ENCODE measurements at regions not wholly inside any gene's neighbourhood (a gene's known extent, or its start where the extent isn't known, plus 50 kb on each side); places are given as distances from the start of the nearest gene placed in this dataset.
"Not testable (repeated sequence)": the region's sequence is repeated elsewhere in the genome, so short reads cannot be mapped to it uniquely, and the experiment has no call there.

DNA sequence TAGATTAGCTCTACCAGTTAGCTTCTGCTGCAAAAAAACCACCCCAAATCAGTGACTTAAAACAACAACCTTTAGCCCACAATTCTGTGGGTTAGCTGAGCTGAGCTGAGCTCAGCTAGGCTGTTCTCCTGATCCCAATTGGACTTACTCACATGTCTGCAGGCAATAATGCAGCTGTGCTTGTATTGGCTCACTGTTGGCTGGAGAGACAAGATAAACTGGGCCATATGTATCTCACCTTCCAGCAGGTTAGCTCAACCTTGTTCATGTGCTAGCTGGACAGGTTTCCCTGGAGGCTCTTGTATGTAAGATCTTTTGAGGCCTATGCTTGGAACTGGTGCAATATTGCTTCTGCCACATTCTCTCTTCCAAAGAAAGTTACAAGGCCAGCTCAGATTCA is 261.5 kb upstream of the ADGRL3 start:
- no peak for DNase-seq

DNA sequence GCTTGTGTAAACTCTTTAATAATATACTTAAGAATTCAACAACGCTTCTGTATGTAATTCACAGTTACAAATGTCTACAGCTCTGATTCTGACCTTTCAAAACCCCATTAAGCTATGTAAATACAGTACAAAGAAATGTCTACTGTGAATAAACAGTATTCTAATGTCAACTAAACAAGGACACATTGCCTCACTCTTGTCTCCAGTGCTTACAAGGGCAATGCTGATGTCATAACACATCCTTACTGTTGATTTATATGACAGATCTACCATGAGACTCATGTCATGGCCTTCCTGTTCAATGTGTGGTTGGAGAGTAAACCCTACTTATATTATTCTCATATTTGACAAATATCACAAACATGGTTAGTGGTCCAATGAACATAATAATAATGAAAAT is 256.1 kb upstream of the ADGRL3 start:
- no peak for DNase-seq

DNA sequence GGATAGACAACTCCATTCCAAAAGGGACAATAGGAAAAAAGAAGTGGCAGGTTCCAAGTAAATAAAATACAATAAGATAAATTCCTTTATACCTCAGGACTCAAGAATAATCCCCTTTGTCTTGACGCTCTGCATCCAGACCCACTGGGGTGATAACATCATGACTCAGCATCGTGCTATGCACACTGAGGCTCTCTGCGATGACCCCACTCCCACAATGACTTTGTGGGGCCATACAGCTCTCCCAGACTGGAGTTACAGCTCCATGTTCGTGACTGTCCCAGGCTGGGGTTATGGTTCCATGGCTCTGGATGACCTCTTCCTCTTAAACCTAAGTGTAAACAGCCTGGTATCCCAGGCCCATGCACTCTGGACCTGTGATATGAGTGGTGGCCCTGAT is 254.5 kb upstream of the ADGRL3 start:
- no peak for DNase-seq

DNA sequence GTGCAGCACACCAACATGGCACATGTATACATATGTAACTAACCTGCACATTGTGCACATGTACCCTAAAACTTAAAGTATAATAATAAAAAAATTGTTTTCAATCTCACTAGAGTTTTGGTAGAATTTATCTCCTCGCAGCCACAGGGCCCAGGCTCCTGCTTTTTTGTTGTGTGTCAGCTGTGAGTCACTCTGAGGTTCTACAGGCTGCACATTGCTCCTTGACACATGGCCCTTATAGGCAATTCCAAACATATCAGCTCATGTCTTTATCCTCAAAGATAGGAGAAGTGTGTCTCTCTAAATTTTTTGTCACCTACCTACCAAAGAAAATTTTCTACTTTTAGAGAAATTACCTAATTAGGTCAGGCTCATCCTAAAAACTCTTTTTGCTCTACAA is 252.1 kb upstream of the ADGRL3 start:
- no peak for DNase-seq

DNA sequence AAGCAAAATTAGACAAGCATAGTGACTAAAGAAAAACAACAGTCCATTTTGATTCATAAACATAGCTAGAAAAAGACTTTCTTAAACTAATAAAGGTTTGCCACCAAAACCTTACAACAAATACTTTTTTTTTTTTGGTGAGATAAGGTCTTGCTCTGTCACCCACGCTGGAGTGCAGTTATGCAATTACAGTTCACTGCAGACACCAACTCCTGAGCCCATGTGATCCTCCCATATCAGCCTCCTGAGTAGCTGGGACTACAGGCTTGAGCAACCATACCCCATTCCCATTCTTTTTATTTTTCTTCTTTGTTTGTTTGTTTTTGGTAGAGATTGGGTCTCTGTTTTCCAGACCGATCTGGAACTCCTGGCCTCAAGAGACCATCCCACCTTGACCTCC is 247.2 kb upstream of the ADGRL3 start:
- DNase-seq: no peak

DNA sequence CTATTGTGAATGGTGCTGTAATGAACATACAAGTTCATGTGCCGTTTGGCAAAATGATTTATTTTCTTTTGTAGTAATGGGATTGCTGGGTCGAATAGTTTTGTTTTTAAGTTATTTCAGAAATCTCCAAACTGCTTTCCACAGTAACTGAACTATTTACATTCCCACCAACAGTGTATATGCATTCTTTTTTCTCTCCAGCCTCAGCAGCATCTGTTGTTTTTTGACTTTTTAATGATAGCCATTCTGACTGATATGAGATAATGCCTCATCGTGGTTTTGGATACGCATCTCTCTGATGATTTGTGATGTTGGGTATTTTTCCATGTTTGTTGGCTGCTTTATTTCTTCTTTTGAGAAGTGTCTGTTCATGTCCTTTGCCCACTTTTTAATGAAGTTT is 246.3 kb upstream of the ADGRL3 start:
- no peak for DNase-seq

DNA sequence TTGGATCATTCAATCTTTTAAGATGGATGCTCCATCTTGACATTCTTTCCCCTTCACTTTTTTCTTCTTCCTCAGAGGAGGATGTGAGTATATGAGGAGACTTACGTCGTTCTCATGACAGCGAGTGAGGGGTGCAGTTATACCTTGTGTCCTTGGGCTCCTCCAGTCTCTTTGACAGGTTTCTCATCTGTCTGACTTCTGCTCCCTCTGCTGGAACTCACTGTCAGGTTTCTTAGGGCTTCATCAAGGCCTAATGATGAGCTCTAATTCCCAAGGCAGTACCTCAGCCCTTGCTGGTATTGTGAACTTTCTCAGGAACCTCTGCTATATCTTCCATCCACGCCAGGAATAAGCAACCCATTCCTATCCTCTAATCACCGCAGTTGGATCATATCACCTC is 237.8 kb upstream of the ADGRL3 start:
- DNase-seq: no peak

DNA sequence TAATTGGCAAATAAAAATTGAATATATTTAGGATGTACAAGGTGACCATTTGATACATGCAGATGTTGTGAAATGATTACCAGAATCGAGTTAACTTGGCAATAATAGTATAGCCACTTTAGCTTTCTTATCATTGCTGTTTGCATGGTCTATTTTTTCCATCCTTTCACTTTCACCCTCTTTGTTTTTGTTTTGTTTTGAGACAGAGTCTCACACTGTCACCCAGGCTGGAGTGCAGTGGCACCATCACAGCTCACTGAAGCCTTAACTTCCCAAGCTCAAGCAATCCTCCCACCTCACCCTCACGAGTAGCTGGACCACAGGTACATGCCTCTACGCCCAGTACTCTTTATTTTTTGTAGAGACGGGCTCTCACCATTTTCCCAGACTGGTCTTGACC is 218.6 kb upstream of the ADGRL3 start:
- DNase-seq: no peak

DNA sequence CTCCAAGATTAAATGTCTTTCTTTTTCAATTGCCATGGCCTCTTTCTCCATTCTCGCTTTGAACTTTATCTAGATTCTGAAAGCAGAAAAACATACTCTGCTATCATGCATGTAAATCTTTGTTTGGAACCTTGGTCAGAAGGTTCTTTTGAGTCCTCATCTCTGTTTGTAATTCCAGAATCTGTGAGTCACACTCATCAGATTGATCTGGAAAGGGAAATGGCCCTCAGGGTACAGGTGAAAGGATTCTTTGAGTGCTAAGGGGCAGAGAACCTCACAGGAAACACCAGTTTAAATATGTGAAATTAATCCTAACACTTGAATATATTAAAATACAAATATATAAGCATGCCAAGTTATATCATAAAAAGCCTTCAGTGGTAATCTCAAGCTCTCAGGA is 211.0 kb upstream of the ADGRL3 start:
- DNase-seq: no peak

DNA sequence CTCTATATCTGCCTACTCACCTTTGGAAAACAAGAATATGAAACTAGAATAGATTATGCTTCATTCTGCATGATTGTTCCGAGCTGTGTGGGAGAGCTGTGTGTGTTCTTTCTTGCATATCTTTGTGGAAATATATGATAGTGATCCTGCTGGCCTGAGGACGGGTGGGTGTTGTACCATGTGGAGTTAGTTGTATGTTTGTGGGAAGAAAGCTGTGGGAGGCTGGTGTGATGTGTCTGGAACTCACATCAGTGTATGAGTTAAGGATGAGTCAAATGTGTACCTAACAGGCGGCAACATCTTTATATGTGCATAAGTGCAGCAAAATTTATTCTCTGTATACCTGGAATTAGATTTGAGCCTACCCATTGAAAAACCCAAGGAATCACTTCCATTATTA is 208.1 kb upstream of the ADGRL3 start:
- no peak for DNase-seq

DNA sequence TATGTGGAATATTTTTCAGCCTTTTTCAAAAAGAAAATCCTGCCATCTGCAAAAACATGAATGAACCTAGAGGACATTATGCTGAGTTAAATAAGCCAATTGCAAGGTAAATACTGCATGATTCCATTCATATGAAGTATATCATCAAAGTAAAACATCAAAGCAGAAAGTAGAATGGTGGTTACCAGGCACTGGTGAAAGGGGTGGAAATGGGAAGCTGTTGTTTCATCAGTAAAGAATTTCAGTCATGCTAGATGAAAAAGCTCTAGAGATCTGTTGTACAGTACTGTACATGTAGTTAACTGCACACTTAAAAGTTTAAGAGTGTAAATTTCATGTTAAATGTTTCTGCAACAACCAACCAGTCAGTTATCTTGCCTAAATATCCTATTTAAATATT is 196.8 kb upstream of the ADGRL3 start:
- no peak for DNase-seq

DNA sequence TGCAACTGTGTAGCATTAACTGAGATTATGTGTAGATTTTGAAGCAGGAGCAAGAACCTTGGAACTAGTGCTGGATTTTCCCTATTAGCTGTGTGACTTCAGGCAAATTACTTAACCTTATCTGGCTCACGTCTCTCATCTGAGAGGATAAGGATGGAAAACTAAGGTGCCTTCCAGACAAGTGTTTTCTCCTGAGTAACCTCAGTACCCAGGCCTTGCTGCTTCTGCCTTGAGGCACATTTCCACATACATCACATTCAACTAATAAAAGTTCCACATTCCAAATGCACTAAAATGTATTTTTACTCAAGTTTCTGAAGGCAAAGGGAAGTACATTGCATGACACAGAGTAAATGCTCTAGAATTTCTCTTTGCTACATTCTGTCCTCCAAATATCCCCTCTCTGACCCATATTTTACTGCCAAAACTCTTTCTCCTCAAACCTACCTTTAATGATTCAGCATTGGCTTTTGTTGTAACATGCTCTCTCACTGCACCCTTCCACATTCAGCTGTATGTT is 195.4 kb upstream of the ADGRL3 start:
- DNase-seq: no peak

DNA sequence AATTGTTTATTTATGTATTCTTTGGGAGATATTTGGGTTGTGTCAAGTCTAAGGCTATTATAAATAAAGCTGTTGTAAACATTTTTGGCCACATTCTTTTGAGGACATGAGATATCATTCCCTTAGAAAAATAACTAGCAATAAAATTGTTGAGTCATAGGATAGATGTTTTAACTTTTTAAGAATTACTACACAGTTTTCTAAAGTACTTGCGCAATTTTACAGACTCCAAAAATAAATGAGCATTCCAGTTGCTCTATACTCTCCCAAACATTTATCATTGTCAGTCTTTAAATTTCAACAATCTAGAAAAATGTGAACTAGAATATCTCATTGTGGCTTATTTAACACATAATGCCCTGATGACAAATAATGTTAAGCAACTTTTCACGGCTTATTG is 189.1 kb upstream of the ADGRL3 start:
- no peak for DNase-seq

DNA sequence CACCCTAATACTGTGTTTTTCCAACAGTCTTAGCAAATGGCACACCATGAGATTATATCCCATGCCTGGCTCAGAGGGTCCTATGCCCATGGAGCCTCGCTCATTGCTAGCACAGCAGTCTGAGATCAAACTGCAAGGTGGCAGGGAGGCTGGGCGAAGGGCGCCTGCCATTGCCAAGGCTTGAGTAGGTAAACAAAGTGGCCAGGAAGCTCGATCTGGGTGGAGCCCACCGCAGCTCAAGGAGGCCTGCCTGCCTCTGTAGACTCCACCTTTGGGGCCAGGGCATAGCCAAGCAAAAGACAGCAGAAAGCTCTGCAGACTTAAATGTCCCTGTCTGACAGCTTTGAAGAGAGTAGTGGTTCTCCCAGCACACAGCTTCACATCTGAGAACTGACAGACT is 188.2 kb upstream of the ADGRL3 start:
- DNase-seq: not testable (repeated sequence)

DNA sequence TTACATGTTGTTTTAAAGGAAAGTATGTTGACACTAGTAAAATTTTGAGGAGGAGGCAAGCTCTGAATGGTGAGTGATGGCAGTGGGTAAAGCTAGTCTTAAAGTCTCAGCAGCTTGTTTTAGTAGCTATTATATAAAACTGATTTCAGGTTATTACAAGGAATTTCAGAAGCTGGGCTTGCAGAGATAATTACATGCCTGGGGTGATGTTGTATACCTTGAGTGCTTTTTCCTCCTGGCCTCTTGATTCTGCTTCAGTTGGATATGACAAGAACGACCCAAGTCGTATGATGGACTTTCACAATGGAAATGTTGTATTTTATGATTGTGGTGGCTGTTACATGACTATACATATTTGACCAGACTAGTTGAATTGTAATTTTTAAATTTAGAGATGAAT is 175.5 kb upstream of the ADGRL3 start:
- no peak for DNase-seq

DNA sequence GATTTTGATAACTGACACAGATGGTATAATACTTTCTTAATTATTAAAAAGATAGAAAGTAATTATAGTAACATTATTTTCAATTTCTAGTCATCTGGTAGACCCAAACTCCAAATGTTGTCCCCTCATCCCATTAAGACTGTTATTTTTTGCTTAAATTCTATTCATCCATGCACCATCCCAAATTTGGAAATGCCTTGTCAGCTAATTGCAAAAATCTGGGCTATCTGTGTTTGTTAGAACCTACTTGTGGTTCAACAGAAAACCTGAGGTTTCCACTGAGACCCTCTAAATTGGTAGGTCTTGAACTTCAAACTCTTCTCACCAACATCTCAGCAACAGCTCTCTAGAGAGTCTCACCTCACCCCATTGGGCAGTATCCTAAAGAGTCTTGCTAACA is 172.2 kb upstream of the ADGRL3 start:
- no peak for DNase-seq

DNA sequence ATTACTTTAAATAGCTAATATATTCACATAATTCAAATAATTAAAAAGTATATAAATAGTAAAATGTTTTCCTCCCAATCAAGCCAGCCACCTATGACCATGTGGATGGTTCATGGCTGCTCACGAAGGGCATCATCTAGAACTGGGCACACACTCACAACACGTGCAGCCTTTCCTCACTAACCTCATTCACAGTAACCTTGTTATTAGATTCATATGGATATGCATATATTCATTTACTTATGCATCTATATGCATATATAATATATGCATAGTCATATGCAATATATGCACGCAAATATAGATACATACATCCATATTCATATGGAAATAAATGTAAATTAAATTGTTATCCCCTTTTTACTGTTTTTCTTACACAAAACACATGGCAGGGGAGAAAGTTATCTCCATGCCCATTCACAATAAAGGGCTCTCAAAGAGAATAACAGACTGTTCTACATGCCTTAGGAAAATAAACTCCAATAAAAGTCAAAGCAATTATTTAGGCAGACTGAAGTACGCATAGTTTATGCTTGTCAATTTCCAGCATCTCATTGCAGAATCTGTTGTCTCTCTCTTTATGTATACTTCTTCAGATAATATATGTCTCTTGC is 163.9 kb upstream of the ADGRL3 start:
- no peak for DNase-seq

DNA sequence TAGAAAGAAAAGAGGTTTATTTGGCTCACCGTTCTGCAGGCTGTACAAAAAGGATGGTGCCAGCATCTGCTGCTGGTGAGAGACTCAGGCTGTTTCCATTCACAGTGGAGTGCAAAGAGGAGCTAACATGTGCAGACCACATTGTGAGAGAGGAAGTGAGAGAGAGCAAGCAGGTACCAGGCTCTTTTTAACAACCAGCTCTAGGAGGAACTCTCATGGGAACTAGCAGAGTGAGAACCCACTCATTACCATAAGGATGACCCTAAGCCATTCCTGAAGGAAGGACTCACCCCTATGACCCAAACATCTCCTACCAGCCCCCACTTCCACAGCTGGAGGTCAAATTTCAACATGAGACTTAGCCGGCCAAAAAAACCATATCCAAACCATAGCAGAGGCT is 158.6 kb upstream of the ADGRL3 start:
- DNase-seq: no peak

DNA sequence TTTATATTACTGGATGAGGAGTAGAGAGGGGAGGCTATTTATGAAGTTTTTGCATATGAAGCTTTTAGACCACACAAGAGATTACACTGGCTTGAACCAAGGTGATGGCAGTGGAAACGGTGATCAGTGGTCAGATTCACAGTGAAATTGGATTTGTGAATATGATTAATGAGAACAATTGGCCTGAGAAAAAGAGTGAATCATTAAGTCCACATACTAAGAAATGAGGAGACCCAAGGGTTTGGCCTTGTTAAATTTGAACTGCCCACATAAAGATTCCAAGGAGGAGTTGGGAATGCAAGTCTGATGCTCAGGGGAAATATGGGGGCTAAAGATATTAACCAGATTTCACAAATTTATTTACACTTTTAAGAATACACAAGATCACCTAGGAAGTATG is 155.3 kb upstream of the ADGRL3 start:
- DNase-seq: no peak

DNA sequence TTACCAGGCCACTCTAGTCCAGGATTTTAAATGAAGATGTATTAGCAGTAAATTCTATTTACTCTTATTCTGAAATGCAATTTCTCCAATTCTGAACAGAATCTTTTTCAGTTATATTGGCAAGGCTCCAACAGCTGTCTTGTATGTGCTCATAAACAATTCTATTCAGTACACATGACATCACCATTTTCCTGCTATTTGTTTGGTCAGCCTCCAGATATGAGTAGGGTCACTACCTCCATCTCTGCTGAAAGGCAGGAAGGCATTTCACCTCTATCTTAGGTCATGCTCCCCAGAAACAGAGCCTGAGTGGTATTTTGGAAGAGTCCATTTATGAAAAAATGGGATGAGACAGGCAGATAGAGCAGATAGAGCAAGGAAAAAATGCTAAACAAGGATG is 151.1 kb upstream of the ADGRL3 start:
- no peak for DNase-seq

DNA sequence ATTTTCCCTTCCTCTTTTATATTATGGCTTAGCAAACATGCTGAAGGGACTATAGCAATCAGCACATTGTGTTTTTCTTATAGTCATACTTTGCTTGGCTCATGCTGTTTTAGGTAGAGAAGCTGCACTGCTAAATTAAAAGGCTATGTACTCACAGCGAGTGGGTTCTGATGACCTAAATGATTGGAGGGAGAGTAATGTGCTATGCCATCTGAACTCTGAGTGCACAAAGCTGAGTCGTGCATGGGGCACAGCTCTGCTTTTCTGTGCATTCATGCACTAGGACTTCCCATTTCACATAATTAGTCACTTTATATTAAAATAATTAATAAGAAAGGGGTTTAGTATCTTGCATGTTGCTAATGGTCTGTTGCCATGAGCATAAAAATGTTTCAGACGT is 132.7 kb upstream of the ADGRL3 start:
- no peak for DNase-seq

DNA sequence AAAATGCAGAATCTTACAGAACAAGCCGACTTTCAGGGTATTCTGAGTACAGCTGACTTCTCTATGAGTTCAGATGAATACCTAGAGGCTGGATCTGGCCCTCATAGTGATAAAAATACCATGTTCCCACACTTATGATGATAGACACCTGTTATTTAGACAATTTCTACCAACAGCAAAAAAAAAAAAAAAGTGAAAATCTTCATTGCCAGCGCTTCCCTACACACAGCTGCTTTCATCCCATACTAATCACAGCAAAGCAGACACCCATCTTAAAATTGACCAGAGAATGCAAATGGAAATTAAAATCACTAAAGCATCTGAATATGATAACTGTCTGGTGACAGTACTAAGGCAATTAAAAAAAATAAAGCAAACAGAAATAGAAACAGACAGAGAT is 132.1 kb upstream of the ADGRL3 start:
- no peak for DNase-seq

DNA sequence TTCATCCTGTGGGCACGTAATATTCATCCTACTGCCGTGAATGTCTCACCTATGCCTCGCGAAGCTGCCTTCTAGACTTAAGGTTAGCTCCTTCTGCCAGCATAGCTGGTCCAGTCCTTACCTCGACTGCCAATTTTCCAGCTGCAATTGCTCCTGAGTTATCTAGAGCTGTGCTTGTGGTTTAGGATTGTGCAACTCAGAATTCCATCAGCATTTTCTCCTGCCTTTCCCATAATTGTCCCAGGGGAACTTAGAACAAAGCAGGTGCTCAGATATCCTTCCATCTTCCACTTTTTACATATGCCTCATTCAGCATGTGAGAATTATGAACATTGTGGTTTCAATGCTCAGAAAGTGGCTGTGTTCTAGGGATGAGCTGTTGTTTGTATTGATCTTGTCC is 131.4 kb upstream of the ADGRL3 start:
- no peak for DNase-seq

DNA sequence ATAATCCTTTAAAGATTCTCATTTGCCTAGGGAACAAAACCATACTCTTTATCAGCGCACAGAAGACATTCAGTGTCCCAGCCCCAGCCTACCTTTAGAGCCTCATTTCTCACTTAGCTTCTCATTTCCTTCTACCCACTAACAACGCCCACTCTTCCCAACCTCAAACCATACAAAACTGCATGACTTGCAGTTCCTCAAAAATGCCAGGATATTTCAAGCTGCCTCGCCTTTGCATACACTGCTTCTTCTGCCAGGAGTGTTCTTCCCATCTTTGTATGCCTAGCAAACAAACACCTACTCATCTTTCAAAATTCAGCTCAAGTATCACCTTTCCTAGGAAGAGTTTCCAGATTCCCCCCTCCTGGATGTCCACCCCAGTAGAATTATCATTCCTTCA is 129.9 kb upstream of the ADGRL3 start:
- DNase-seq: no peak

DNA sequence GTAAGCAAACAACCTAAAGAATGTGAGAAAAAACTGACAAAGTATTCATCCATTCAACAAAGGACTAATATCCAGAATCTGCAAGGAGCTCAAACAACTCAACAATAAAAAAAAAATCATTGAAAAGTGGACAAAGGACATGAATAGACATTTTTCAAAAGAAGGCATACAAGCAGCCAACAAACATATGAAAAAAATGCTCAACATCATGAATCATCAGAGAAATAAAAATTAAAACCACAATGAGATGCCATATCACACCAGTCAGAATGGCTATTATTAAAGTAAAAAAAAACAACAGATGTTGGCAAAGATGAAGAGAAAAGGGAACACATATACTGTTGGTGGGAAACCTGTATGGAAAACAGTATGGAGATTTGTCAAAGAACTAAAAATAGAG is 120.7 kb upstream of the ADGRL3 start:
- no peak for DNase-seq

DNA sequence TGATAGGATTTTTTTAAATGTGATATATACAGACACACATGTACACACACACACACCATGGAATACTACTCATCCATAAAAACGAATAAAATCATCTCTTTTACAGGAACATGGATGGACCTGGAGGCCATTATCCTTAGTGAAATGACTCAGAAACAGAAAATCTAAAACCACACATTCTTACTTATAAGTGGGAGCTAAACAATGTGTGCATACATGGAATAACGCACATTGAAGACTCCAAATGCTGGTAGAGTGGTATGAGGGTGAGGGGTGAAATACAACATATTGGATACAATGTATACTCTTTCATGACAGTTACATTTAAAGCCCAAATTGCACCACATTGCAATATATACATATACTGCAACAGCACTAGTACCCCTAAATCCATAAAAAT is 120.2 kb upstream of the ADGRL3 start:
- no peak for DNase-seq
